ACC112 (cell line): ENCODE measurements at regions not wholly inside any gene's neighbourhood (a gene's known extent, or its start where the extent isn't known, plus 50 kb on each side); places are given as distances from the start of the nearest gene placed in this dataset.

ENCODE experiments used
- H2AFZ ChIP-seq: fragments of 200-600 bp; sonication (generic); one replicate; pipeline ENCODE4 v1.6.0; 2017; ENCODE audit warnings: antibody characterized with exemption, low read length; ENCODE audit not compliant: unreplicated experiment
- H3K27ac ChIP-seq: fragments of 200-600 bp; sonication (generic); 2 replicates; pipeline ENCODE4 v1.5.1; 2014; ENCODE audit warnings: low read depth, mild to moderate bottlenecking, antibody characterized with exemption, low read length, moderate library complexity
- H3K27me3 ChIP-seq: fragments of 200-600 bp; sonication (generic); 2 replicates; pipeline ENCODE4 v1.6.1; 2014; ENCODE audit warnings: mild to moderate bottlenecking, antibody characterized with exemption, low read length, moderate library complexity, mixed read lengths; ENCODE audit not compliant: insufficient read depth
- H3K36me3 ChIP-seq: fragments of 200-600 bp; sonication (generic); 2 replicates; pipeline ENCODE4 v1.6.1; 2016; ENCODE audit warnings: mild to moderate bottlenecking, antibody characterized with exemption, low read length, moderate library complexity, mixed read lengths; ENCODE audit not compliant: insufficient read depth
- H3K4me1 ChIP-seq: fragments of 200-600 bp; sonication (generic); one replicate; pipeline ENCODE4 v1.6.1; 2016; ENCODE audit warnings: low read length, mixed read lengths; ENCODE audit not compliant: insufficient read depth, unreplicated experiment, control insufficient read depth
- H3K4me3 ChIP-seq: fragments of 200-600 bp; sonication (generic); 2 replicates; pipeline ENCODE4 v1.5.1; 2014; ENCODE audit warnings: mild to moderate bottlenecking, low read depth, low read length
- H3K79me2 ChIP-seq: fragments of 200-600 bp; sonication (generic); one replicate; pipeline ENCODE4 v1.6.0; 2016; ENCODE audit warnings: low read length; ENCODE audit not compliant: control insufficient read depth, unreplicated experiment, insufficient read depth

DNA sequence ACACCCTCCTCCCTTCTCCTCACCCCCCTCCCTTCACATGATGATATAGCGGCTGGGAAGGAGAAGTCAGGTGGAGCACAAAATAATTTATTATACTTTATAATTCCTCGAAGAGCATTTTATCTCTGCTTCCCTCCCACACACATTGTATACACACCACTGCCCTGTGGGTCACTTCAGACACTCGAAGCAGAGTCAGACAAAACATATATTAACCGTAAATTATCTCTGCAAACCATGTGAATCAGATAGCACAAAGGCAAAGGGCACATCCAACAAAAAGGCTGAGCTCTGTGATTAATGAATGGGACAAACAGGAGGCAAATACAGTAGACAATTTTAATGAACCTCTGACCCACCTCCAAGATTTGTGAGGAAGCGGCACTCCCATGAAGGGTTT lies 450.7 kb downstream of the GALC start:
- Histone ChIP-seq H3K4me3 (no peak overlapping the region), H3K27ac (no peak overlapping the region), H2AFZ (no peak overlapping the region), H3K4me1 (no peaks in the 10 kb centered on the region), H3K27me3 (no peaks in the 10 kb centered on the region), H3K36me3 (no peaks in the 10 kb centered on the region), H3K79me2 (no peaks in the 10 kb centered on the region)

DNA sequence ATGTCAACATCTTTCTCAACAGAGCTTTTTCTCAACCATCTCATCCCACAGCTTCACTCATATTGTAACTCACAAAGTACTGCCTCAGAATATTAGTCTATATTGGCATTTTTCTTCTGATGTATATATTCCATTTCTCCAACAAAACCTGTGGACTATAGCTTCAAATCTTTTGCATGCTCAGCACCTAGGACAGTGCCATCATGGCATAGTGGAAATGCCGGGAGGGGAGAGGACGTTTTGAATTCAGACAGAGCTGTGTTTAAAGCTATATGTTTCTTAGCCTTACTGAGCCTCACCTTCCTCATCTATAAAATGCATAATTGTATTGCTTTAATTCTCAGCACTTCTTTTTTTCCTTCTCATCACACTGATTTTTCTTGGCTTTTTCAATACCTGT lies 452.6 kb downstream of the GALC start:
- H3K36me3 ChIP-seq, result no peaks in the 10 kb centered on the region
- H3K27me3 ChIP-seq, result no peaks in the 10 kb centered on the region
- no peaks in the 10 kb centered on the region for H3K79me2 ChIP-seq
- H3K4me3 ChIP-seq, result no peak overlapping the region
- no peaks in the 10 kb centered on the region for H3K4me1 ChIP-seq
- H3K27ac ChIP-seq, result no peak overlapping the region
- no peak overlapping the region for H2AFZ ChIP-seq

DNA sequence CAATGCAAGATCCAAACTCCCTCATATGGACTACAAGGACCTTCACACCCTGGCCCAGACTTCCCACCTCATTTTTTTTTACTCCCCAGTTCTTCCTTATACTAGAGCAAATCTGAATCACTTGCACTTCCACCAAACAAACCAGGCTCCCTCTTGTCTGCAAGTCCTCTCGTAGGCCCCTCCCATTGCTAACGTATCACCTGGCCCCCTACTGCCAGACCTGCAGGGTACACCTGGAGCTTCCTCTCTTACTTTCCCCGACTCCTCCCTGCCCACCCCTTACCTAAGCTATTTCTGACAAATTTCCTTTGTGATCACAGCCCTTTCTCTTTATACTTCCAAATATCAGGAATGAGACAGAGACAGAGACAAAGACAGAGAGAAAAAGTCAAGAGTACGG lies 463.9 kb downstream of the GALC start:
- Histone ChIP-seq H3K4me3 (no peak overlapping the region), H3K36me3 (no peaks in the 10 kb centered on the region), H3K79me2 (no peaks in the 10 kb centered on the region), H2AFZ (no peak overlapping the region), H3K27ac (no peak overlapping the region), H3K4me1 (no peaks in the 10 kb centered on the region), H3K27me3 (no peaks in the 10 kb centered on the region)

DNA sequence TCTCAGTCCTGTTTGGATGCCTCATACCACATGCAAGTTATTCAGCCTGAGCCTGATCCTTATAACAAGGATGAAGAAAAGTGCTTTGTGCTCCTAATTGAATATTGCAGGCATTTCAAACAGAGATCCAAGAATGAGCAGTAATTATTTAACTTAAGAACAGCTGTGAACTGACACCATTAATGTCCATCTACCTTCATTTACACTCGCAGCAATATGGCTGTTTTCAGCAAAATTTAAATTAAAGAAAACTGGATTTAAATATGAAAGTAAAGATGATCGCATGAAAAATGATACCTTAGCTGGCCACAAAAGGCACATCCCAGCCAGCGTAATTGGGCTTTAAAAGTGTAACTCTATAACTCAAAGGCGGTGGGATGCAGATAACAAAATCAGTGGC lies 466.3 kb downstream of the GALC start:
- no peak overlapping the region for H3K4me3 ChIP-seq
- H3K4me1 ChIP-seq, result no peaks in the 10 kb centered on the region
- no peak overlapping the region for H2AFZ ChIP-seq
- H3K79me2 ChIP-seq, result no peaks in the 10 kb centered on the region
- H3K27me3 ChIP-seq, result no peaks in the 10 kb centered on the region
- no peak overlapping the region for H3K27ac ChIP-seq
- no peaks in the 10 kb centered on the region for H3K36me3 ChIP-seq

DNA sequence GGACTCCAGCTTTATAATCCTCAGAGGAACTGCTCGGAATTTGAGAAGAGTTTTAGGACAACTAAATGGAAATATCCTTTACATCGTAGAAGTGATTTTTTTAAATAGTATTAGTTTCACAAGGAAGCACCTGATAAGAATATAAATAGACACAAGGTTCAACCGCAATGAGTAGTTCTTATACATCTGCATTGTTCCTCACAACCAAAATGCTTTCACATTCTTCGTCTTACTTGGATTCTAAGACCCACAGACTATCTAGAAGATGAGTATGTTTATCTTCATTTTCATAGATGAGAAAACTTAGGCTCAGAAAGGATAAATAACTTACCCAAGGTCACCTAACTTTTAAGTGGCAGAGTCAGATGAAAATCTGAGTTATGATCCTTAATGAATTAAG lies 469.0 kb downstream of the GALC start:
- Histone ChIP-seq H3K4me1 (no peaks in the 10 kb centered on the region), H3K27me3 (no peaks in the 10 kb centered on the region), H3K36me3 (no peaks in the 10 kb centered on the region), H3K79me2 (no peaks in the 10 kb centered on the region), H2AFZ (no peak overlapping the region), H3K27ac (no peak overlapping the region), H3K4me3 (no peak overlapping the region)

DNA sequence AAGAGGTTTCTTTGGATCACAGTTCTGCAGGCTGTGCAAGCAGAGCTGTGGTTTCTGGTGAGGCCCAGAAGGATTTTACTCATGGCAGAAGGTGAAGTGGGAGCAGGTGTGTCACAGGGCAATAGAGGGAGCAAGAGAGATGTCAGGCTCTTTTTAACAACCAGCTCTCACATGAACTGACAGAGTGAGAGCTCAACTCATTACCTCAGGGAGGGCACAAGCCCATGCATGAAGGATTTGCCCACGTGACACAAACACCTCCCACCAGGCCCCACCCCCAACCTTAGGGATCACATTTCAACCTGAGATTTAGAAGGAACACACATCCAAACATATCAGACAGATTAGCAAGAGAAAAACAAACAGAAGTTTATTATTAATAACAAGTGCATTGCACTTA lies 470.4 kb downstream of the GALC start:
- H3K79me2 ChIP-seq, result no peaks in the 10 kb centered on the region
- H3K4me3 ChIP-seq, result no peak overlapping the region
- no peaks in the 10 kb centered on the region for H3K4me1 ChIP-seq
- H3K27me3 ChIP-seq, result no peaks in the 10 kb centered on the region
- H2AFZ ChIP-seq, result no peak overlapping the region
- no peaks in the 10 kb centered on the region for H3K36me3 ChIP-seq
- H3K27ac ChIP-seq, result no peak overlapping the region

DNA sequence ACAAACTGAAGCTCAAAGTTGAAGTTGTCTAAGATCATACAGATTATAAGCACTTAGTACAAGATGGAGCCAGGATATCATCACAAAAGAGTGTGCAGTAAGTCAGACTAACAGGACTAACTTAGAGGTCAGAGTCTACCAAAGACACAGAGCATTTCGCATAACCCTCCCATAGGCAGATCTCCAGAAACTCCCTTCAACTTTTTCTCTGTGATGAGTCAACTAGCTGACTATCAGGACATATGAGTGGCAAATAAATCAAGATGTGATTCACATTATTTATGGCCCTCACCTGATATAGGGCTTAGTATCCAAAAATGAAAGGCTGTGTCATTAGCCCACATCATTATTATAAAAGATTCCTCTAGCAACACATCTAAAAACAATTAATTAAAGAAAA lies 484.6 kb downstream of the GALC start:
- Histone ChIP-seq H3K79me2 (no peaks in the 10 kb centered on the region), H3K27me3 (no peaks in the 10 kb centered on the region), H3K27ac (no peak overlapping the region), H2AFZ (no peak overlapping the region), H3K36me3 (no peaks in the 10 kb centered on the region), H3K4me1 (no peaks in the 10 kb centered on the region), H3K4me3 (no peak overlapping the region)

DNA sequence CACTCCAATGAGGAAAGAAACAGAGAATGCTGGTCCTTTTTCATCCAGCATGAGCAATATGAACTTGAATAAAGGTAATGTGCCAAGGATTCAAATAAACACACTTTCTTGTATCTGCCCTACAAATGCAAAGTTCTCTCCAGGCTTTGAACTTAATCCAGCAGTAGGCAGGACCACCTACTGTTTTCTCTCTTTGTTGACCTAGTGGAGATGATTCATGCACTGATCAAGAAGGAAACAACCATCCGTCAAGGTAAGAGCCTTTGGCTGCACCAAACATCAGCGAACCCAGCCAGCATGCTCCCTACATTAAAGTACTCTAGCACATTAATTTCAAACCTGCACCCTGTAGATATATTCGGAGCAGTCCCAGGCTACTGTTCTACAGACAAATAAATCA lies 489.3 kb downstream of the GALC start:
- no peaks in the 10 kb centered on the region for H3K27me3 ChIP-seq
- H3K4me3 ChIP-seq, result no peak overlapping the region
- no peak overlapping the region for H2AFZ ChIP-seq
- H3K36me3 ChIP-seq, result no peaks in the 10 kb centered on the region
- H3K27ac ChIP-seq, result no peak overlapping the region
- no peaks in the 10 kb centered on the region for H3K4me1 ChIP-seq
- H3K79me2 ChIP-seq, result no peaks in the 10 kb centered on the region

DNA sequence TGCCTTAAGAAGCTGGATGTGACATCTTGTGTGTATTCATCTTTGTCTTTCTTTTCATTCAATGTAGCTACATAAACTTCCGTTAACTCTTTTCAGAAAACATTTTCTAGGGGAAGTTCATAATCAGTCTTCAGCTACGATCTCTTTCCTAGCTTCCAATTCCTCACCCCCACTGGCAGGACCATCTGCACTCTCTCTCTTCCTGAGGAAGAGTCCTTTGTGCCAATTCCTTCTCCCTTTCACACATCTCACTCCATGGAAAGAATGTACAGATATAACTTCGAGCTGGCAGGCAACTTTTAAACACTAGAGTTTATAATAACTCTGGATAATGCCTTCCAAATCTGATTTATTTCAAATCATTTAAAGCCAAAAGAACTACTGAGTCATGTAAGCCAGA lies 495.7 kb downstream of the GALC start:
- no peak overlapping the region for H3K4me3 ChIP-seq
- H3K4me1 ChIP-seq, result no peaks in the 10 kb centered on the region
- no peaks in the 10 kb centered on the region for H3K79me2 ChIP-seq
- H3K27me3 ChIP-seq, result no peaks in the 10 kb centered on the region
- no peaks in the 10 kb centered on the region for H3K36me3 ChIP-seq
- no peak overlapping the region for H3K27ac ChIP-seq
- H2AFZ ChIP-seq, result no peak overlapping the region

DNA sequence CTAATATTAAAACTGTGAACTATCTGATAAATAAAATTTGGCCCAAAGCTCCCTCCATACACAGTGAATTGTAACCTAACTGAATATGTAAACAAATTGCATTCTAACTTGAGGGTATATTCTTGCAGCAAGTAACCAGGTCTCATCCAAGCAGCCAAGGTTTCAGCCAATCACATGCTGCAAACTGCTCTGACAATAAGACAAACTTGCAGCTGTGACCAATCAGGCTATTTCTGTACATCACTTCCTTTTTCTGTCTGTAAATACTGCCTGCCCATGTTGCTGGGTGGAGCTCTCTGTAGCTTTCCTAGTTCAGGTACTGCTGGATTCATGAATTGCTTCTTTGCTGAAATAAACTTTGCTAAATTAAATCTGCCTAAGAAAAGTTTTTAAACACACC lies 499.0 kb downstream of the GALC start:
- H3K27me3 ChIP-seq, result no peaks in the 10 kb centered on the region
- no peaks in the 10 kb centered on the region for H3K79me2 ChIP-seq
- no peaks in the 10 kb centered on the region for H3K36me3 ChIP-seq
- H2AFZ ChIP-seq, result no peak overlapping the region
- H3K4me1 ChIP-seq, result no peaks in the 10 kb centered on the region
- H3K27ac ChIP-seq, result no peak overlapping the region
- no peak overlapping the region for H3K4me3 ChIP-seq

DNA sequence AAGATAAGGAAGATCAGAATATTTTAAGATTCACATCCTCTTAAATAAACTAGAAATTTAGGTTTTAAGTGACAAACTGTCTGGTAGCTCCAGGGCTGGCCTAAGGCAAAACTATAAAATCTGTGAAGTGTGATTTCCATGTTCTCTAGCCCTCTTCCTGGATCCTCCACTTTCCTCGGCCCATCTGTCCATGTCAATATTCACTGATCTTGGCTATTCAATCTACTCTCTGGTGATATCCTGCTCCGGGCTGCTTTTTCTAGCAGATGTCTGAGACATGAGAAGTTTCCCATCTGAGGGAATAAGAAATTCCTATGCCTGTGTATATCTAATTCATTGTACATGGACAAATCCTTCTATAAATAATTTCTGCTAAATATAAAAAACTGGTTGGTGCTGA lies 500.4 kb downstream of the GALC start:
- Histone ChIP-seq H3K36me3 (no peaks in the 10 kb centered on the region), H3K27ac (no peak overlapping the region), H3K27me3 (no peaks in the 10 kb centered on the region), H3K4me3 (no peak overlapping the region), H3K79me2 (no peaks in the 10 kb centered on the region), H3K4me1 (no peaks in the 10 kb centered on the region), H2AFZ (no peak overlapping the region)

DNA sequence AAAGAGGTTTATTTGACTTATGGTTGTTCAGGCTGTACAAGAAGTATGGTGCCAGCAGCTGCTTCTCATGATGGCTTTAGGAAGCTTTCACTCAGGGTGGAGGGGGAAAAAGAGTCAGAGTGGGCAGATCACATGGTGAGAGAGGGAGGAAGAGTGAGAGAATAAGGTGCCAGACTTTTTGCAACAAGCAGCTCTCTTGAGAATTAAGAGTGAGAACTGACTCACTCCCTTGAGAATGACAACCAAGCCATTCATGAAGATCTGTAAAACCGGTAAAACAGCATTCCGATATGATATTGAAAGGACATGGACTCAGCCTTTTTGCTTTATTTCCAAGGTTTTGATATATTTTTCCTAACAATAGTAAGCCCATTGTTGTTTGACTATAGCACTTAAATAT lies 501.2 kb downstream of the GALC start:
- Histone ChIP-seq H2AFZ (no peak overlapping the region), H3K4me1 (no peaks in the 10 kb centered on the region), H3K4me3 (no peak overlapping the region), H3K27me3 (no peaks in the 10 kb centered on the region), H3K36me3 (no peaks in the 10 kb centered on the region), H3K27ac (no peak overlapping the region), H3K79me2 (no peaks in the 10 kb centered on the region)
